Breast epithelium (tissue), 3 donors: ENCODE measurements at regions not wholly inside any gene's neighbourhood (a gene's known extent, or its start where the extent isn't known, plus 50 kb on each side); places are given as distances from the start of the nearest gene placed in this dataset.

ENCODE experiments used
- CTCF ChIP-seq, 3 donors: fragments of 450-650 bp; IDR thresholded peaks; one replicate each; pipeline ENCODE4 v1.5.1; 2016 to 2017; ENCODE audit warnings: antibody characterized with exemption in 3 of 3, mild to moderate bottlenecking in 3 of 3, moderate library complexity in 3 of 3
- POLR2A ChIP-seq: fragments of 450-650 bp; IDR thresholded peaks from one replicate; pipeline ENCODE4 v1.6.1; 2016; ENCODE audit warnings: antibody characterized with exemption, mild to moderate bottlenecking, moderate library complexity
- POLR2AphosphoS5 ChIP-seq, 3 donors: sonication (generic); formaldehyde crosslinking; IDR thresholded peaks; one replicate each; pipeline ENCODE4 v1.6.1; 2017; ENCODE audit warnings: antibody characterized with exemption in 3 of 3

DNA sequence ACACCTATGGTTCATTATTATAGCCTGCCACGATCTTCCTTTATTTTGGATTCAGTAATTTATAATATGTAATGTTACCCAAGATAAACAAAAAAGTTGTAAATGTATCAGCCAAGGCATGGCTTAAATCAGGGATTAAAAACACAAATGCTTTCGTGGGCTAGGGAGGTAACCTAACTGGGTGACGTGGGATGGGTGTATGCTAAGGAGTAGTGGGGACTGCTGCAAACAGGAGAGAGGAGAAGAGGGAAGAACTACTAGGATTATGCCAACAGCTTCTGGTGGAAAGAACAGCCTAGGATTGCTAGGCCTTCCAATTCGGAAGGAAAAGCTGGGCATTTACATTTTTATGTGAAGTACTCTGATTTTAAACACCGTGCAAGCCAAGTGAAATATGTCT is 244.8 kb upstream of the POU3F2 start:
- TF ChIP-seq CTCF (IDR thresholded peaks at IDR 0.05) (no peak), POLR2AphosphoS5 (IDR thresholded peaks at IDR 0.05) (no peak), POLR2A (no peak)
